NCI-H2227 (cell line): ENCODE measurements at regions not wholly inside any gene's neighbourhood (a gene's known extent, or its start where the extent isn't known, plus 50 kb on each side); places are given as distances from the start of the nearest gene placed in this dataset.

Source experiments
- DNase-seq: peaks from one replicate; lab custom pipeline; 2025; ENCODE audit not compliant: unreplicated experiment; lab: John Stamatoyannopoulos, UW

DNA sequence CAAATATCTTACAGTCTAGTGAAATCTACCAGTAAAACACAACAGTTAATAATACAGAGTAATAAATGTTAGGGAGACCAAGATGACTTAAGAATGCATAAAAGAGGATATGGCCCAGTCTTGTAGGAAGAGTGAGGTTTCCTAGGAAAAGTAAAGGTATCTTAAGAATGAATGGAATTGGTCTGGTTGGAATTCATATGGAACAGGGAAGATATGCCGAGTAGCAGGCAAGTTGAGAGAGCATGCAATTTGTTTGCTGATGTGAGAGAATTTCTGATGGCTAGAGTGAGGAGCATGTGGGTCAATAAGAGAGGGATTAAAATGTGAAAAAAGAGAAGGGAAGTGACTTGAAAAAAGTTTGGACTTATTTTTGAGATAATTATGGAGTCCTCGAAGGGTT, 512.9 kb upstream of the ZEB2 start:
- no peak for DNase-seq

DNA sequence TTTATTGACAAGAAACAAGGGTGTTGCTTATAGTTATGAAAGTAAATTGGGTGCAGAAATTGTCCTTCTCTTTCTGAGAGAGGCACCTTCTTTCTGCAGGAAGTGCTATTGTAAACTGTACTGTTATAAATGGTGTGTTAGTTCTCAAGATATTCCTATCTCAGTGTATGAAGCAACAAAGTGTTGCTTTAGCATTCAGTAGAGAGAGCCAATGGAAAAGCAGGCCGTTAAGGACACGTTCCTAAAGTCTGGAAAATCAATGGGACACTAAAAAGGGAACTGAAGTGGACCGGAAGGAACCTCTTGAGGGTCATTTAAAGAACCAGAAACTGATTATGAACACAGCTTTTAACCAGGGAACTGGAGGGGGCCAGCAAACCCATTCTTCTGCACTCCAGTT, 510.0 kb upstream of the ZEB2 start:
- DNase-seq, result no peak

DNA sequence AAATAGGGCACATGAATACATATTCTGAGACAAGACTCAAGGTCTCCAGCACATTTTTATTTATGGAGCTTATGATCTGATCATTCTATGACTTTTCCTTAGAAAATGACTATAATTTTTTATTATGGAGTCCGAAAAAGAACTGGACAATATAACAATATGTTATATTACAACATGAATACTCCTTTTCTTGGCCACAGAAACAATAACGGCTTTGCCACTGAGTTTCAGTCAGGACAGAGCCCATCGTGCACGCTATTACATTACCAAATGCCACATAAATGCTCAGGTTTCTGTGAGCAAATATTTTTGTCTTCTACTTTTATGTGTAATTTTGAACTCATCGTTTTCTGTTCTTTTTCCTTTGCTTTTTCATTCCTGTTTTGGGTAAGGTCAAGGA, 509.2 kb upstream of the ZEB2 start:
- no peak for DNase-seq

DNA sequence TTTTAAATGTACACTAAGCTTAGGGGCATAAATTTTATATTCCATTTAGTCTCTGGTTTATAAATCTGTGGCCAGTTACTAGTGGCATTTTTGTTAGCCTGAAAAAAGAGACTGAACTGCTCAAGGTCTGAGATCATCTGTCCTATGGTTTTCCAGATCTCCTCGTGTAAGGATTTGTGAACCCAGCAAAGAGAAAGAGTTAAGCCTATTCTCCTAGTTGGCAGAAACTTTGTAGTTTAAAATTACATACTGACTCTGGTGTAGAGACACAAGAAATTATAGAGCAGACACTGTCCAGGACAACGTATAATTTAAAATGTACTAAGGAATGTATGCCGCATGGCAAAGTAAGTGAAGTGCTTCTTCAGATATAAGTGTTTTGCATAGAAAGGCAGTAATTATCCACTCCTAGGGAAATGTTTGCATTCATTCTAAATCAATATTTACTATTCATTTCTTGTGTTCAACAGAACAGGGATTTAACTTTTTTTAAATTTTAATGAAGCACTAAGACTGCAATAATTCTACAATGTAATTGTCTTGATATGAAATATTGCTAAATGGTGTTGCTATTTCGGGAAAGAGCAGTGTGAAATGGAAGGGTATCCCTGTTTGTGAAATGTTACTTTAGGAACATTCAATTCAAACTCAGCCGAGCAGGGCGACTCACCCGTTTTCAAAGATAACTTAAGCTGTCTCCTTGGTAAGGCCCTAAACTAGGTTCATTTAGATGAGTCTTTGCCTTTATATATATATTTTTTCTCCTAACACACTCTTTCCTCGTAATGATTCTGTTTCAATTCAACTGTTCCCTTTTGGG, 508.4 kb upstream of the ZEB2 start:
- no peak for DNase-seq

DNA sequence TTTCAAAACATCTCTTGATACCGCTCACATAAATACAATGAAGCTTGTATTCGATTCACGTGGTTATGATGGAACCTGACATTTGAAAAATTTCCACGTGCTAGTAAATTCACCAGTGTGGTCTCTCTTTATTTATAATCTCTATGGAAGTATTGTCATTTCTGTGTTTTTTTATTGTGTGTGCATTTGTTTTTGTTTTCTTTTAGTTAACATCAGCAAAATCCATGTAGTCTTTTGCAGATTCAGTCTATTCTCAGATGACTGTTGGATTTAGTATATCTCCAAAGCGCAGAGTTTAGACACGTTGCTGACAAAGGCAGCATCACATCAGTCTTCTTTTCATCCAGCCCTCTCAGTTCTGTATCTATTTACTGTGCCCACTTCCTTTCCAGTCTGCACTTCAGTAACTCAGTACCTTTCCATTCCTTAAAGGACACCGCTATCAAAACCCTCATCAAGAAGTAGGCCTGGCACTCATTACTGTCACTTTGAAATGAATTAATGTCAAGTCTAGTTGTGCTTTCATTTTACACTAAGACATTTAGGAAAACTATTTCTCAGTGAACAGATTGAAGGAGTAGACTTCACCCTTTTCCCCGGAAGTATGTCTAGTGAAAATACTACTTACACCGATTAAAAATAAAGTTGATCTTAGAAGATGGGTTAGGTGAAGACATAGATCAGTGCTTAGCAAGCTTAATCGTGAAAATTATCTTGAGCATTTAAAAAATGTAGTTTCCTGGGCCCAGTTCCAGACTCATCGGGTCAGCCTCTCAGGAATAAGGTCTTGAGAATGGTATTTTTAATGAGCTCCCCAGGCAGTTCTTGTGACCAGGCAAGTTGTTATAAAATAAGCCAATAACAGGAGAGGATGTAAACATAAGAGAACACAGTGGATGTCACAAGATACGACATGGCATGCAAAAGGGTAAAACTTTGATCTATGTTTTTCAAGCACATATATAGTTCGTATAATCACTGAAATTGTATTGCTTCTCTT, 506.8 kb upstream of the ZEB2 start:
- DNase-seq, result no peak

DNA sequence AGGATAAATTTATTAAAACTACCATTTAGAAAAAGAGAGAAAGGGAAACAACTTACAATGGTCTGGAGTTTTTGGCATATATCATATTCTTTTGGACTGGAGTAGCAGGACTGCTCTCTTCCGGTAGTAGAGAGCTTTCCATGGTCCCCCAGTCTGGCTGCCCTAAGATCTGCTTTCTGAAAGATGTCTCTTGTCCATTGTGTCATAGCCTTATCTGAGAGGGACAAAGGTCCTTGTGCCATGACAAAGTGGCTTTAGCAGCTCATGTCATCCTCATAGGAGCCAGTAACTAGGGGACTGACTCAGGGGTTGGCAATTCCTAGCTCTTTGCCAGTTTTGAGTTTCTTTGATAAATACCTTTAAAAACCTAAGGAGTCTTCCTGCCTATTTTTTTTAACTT, 505.5 kb upstream of the ZEB2 start:
- no peak for DNase-seq

DNA sequence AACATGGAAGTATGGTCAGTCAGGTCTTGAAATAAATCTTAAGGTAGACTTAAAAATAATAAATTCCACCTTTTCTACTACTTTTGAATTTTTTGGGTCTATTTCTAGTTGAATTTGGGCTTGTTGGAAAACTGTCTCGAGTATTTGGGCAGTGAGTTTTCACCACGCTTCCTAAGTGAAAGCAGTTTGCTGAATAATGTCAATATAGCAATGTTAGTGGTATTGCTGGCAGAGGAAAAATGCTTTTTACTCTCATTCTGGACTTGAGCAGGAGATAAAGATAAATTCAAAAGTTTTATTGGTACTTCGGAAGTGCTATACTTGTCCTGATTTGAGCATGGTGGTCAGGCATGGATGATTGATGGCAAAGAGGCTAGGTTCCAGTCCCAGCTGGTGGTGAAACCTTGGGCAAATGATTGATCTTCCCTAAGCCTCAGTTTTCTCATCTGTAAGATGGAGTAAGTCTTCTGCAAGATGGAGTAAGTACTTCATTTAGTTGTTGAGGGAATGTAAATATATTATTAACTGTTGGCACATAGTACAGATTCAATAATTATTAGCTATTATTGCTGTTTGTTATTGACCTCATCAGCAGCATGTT, 503.5 kb upstream of the ZEB2 start:
- no peak for DNase-seq

DNA sequence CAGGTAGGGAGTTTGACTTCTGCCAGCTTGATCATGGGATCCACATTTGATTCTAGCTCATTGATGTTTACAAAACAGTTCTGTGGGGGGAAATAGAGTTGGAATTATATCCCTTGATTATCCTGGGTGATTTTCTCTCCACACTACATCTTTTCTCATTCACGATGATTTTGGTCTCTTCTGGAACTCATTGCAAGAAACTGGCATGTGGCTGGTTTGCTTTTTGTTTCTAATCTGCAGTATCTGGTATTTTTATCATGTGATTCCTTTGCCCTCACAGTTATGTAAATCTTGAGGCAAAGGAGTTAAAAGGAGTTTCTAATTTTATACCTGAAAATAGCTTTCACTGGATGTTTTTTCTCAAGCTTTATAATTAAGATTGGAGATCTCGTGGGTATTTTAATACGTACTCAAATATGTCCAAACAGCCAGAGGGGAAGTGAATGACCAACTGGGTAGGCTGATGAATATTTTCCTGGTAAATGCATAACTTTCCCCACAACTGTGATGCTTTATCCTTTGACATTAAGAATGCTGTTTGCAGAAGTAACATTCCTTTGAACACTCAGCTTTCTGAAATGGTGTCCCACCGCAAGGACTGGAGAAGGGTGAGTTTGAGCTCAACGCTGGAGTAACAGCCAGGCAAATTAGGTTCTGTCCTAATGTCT, 502.9 kb upstream of the ZEB2 start:
- DNase-seq, result no peak

DNA sequence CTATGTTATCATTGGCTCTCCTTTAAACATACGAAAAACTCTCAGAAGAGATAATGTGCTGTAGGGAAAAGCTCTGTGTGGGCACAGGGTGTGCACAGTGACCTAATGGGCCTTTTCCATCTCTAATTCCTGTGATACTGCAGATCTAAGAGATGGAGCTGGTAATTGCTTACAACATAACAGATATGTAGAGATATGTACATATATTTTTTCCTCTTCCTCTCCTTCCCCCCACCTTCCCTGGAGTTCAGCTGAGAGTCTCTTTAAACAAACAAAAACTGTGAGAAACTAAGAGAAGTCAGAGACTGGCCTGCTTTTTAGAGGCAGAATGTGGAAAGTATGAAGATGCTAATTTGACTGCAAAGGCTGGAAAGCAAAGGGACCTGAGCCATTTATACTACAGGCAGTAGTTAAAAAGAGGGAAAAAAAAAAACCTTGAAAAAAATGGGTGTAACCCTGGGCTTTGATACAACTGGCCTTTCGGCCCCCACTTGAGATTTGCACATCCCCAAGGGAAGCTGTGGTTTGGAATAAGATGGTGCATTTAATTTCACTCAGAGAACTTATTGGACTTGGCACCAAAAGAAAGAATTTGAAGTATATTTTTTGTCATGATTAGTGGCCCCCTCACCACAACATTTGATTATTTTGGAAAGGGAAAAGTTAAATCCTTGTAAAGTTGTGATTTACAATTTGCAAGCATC, 502.2 kb upstream of the ZEB2 start:
- no peak for DNase-seq

DNA sequence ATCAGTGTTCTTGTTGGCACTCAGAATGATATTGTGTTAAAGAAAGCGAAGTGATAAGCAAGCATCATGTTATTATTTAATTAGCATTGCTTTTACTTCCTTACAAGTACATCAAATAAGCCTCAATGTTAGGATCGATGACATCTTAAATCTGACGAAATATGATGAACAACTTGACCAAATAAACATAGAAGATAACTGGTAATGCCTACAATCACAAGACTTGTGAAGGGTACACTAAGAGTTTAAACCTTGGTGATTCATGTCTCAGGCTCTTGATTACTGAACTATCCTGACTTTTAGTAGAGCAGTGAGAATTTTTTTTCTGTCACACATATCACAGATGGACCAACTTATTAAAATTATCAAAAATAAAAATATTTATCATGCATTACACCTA, 500.8 kb upstream of the ZEB2 start:
- no peak for DNase-seq

DNA sequence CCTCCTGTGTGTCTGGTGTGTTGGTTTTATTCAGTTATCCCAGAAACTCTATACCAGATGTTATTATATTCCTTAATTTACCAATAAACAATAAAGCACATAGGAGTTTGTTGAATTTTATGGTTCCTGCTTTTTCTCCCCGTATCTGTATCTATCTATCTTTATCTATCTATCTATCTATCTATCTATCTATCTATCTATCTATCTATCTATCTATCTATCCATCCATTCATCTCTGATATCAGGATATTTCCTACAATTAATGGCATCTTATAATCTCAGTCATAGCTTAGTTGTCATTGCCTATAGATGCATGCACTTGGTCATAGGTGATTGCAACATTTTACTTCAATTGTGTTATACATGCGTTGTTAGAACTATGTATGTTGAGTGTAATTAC, 500.2 kb upstream of the ZEB2 start:
- DNase-seq, result no peak

DNA sequence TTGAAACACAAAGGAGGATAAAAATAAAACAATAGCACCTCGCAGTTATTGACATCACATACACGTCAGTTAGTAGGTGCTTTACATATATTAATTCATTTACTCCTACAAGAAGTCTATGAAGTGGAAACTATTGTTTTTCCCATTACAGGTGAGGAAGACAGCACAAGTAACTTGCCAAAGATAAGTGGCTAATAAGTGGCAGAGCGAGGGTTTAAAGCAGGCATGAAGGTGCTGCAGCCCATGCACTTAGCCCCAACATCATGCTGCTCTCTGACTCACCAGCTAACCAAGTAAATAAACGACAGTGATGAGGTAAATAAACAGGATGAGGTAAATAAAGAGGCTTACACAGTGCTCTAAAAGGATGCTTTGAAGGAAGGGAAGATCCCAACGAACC, 498.6 kb upstream of the ZEB2 start:
- no peak for DNase-seq

DNA sequence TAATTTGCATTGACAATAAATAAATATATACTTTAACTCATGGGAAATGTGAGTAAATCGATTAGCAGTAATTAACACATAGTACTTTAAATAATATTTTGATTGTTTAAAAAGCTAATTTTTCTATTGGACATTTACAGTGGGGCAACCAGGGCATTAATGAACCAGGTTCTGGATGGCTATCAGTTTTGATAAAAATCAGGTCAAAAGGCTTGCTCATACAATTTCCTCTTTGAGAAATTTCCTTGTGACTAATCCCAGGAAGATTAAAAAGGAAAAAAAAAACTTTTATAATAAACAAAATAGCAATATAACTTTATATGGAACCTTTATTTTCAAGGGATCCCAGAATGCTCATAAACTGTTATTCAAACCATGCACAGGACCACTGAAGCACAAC, 497.2 kb upstream of the ZEB2 start:
- DNase-seq, result no peak

DNA sequence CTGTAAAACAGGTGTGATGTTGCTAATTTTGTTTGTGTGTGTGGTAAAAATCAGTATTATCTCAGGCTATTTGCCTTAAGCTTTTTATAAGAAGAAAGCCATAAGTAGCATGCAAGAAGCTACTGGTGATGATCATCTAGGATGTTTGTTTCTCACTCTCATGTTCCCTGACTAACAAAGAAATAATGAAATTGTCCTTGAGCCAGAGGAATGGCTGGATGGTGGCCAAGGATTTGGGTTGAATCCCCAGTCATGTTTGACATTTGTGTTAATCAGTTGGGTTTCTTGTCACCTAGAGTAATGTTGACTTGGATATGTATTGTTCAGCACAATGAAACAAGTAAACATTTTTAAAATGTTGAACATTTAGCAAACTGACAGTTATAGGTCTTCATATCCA, 496.8 kb upstream of the ZEB2 start:
- no peak for DNase-seq

DNA sequence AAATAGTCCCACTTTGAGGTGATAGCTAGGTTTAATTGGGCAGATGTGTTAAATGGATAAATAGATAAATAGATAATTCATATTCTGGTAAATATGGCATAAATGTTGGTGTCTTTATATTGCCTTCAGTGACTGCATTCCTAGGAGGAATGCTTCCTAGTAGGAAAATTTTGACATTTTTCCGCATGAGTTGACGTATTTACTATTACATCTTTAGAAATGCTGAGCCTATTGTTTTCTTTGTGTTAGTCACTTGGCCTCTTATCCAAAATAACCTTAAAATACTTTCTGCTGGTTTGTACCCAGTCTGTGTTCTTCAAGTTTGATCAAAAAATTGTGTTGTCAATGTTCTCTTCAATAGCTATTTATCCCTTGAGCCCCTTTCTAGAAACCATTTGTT, 495.6 kb upstream of the ZEB2 start:
- no peak for DNase-seq

DNA sequence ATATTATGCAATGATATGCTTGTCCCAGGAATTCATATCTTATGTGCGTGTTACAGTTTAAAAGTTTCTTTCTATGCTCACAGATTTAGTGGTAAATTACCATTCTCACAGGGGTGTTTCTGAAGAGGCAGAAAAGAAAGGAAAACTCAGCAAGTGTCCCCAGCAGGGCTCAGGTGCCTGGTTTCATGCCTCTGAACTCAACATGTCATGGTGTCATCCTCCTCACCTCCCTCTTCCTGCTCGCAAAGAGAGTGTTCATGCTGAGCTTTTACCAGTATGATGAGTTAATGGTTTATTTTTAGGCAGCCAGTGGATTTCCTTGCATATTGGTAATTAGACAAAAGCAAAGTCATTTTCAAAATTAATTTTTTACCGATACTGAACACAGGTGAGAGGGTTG, 492.9 kb upstream of the ZEB2 start:
- DNase-seq, result no peak

DNA sequence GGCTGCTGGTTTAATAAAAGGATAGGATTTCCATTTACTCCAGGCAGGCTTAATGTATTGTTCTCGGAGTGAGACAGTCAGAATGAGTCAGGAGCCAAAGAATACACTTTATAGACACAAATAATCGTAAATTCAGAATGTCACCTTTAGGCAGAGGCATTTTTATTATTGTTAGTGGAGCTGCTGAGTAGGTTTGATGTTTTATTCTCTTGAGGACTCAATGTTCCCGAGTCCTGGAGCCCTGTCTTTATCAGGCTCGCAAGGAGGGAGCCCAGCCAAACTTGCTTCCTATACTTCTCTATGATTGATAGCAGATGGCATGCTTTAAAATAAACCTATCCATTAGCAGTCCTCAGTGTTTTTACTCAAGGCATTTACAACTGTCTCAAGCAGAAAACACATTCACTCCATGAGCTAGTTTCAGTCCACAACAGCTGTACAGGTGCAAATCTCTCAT, 492.3 kb upstream of the ZEB2 start:
- no peak for DNase-seq

DNA sequence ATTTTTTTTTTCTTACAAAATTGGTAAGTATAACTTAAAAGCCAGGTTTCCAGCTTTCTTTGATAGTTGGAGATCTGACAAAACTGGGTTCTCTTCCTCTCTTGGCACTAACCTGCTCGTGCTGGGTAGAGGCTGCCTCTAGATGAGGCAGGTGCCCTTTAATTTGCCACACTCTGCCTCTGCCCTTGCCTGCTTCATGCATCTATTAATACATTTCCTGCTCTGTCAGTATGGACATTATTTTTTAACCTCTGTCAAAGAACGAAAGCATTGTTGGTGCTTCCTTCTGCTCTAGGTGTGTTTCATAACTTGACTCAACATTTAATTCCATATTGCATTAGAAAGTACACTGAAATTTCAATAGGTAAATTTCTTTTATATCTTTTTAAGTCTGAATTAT, 490.7 kb upstream of the ZEB2 start:
- DNase-seq, result no peak

DNA sequence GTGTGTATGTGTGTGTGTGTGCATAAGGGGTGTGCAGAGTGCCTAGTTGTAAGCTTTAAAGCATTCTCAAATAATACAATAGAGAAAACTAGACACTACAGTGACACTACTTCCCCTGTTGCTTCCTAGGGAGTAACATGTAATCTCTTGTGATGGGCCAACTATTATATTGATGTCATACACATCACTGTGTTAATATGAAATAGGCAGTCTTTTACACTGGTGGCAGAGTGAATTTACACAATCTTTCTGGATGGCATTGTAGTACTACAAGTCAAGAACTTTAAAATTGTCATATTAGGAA, 488.0 kb upstream of the ZEB2 start:
- no peak for DNase-seq

DNA sequence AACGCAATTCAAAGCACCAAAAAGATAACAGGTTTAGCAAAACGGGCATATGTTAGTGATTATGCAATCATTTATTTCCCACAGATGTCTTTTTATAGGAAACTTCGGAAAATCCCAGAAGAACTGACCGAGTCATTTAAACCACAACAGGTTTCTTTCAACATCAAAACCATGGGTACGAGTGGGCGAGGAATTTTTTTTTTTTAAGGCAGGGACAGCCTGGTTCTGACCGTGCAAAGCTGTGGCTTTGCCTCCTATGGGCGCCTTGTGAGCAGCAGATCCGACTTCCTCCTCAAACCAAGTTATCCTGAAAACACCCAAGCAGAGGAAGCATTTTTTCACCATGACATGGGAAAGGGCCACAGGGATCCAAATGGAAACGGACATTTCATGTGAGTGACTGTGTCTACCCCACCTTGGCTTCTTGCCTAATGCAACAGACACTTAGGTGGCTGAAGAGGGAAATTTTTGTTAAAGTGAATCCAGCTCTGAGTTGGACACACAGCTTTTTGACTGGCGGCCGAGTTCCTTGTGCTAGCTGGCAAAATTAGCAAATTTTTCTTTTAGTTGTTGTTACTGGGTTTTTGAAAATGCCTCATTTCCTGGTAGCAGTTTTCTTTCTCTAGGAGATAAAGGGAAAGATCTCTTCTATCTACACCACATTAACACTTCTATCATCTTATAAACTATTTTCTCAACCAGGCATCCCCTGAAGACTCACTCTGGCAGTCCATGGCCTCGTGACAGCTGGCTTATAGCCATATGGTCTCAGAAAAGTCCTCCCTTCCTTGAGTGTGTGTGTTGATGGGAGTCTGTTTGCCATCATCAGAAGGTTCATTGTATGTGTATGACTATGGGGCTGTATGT, 487.4 kb upstream of the ZEB2 start:
- no peak for DNase-seq
